ENCODE measurements at regions not wholly inside any gene's neighbourhood (a gene's known extent, or its start where the extent isn't known, plus 50 kb on each side); places are given as distances from the start of the nearest gene placed in this dataset.

DNA sequence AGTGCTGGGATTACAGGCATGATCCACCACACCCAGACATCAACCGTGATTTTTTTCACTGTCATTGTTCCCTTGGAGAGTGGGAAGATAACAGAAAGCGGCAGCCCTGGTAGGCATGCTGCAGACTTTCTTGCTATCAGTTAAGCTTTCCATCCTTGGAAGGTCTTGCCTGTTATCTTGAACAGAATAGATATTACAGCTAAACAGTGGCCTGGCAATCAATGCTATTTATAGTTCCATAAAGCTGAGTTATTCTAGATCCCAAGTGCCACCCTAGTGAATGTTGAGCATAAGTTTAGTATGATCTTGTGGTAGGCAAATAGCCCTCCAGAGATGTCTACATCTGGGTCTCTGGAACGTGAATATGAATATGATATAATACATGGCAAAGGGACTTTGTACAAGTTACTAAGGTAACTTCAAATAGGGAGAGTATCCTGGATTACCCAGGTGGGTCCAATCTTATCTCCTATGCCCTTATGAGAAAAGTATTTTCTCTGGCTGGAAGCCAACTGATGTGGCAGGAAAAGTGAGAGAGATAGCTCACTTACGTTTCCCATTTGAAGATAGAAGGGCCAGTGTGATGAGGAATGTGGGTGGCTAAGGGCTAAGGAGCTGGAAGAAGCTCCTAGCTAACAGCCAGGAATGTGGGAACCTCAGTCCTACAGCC is 609.1 kb upstream of the IGFBP3 start:
- no peak for DNase-seq

GRCh38 chr7:46527360-46527759 is 606.3 kb upstream of the IGFBP3 start:
- no peak for DNase-seq

GRCh38 chr7:46525876-46526275 is 604.8 kb upstream of the IGFBP3 start:
- DNase-seq = no peak

DNA sequence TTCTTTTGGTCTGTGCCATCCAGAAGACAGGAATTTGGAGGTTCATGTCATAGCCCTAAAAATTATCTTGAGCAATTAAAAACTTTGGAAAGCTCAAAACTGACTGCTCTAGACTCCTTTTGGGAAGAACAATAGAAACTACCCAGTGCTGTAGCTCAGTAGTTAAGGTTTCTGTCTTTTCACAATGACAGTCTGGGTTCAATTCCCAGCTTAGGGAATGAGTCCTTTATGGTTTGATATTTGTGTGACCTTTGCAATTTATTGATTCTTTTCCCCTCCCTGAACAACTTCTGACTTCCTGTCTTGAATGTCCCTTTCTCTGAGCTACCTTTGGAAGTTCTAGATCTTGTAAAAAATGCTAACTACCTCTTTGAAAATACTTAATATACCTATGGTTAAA is 603.3 kb upstream of the IGFBP3 start:
- no peak for DNase-seq

- DNase-seq = no peak
These were observed 601.4 kb upstream of the IGFBP3 start for GRCh38 chr7:46522354-46522906.

GRCh38 chr7:46518713-46519112 is 597.6 kb upstream of the IGFBP3 start:
- no peak for DNase-seq

GRCh38 chr7:46515844-46516590 is 594.9 kb upstream of the IGFBP3 start:
- no peak for DNase-seq

- DNase-seq = no peak
These were observed 592.4 kb upstream of the IGFBP3 start for GRCh38 chr7:46513447-46513848.

- DNase-seq = no peak
These were observed 591.9 kb upstream of the IGFBP3 start for GRCh38 chr7:46512891-46513413.

- DNase-seq = no peak
These were observed 590.6 kb upstream of the IGFBP3 start for GRCh38 chr7:46511442-46512215.

- no peak for DNase-seq
These were observed 587.5 kb upstream of the IGFBP3 start for GRCh38 chr7:46508583-46508982.

DNA sequence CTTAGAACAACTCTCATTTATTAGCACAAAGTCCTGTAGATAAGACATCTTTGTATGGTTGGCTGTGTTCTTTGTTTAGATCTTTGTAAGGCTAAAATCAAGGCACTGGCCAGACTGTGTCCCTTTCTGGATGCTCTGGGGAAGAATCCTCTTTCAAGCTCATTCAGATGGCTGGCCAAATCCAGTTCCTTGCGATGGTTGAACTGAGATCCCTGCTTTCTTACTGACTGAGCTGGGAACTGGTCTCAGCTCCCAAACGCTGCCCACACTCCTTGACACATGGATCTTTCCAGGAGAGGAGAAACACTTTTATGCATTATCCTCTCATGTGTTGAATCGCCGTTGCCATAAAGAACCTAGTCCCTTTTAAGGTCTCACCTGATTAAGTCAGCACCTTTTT is 586.5 kb upstream of the IGFBP3 start:
- no peak for DNase-seq

GRCh38 chr7:46494441-46494840 is 573.4 kb upstream of the IGFBP3 start:
- no peak for DNase-seq

DNA sequence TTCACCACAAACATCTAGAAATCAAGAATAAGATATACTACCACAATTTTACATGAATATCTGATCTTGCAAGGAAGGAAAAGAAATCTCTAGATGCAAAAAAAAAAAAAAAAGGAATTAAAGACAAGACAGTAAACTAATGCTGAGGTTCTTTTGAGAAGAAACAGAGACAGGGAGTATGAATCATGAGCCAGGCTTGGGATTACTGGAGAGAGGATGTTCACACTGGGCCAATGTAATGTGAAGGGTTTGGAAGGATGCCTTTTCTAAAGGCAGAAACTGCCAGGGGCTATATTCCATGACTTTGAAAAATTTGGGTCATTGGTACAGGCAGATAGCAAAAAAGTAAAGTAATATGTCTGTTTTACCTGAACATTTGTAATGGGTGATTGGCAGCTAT is 573.0 kb upstream of the IGFBP3 start:
- DNase-seq = no peak

DNA sequence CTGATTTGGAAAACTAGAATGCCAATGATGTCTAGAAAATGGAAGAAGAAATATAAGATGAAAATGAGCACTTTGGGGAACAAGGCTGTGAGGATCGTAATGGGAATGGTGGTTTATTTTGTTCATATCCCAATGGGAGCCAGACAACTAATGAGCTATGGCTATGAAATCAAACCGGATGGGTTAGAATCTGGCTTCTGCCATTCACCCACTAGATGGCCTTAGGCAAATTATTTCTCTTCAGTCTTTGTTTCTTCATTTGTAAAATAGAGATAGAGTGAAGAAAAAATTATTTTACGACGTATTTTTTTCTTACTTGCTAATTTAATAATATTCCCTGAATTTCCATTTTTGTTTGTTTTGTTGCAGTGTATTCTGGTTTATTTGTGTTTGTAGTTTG is 572.1 kb upstream of the IGFBP3 start:
- no peak for DNase-seq

GRCh38 chr7:46492466-46492865 is 571.4 kb upstream of the IGFBP3 start:
- no peak for DNase-seq

DNA sequence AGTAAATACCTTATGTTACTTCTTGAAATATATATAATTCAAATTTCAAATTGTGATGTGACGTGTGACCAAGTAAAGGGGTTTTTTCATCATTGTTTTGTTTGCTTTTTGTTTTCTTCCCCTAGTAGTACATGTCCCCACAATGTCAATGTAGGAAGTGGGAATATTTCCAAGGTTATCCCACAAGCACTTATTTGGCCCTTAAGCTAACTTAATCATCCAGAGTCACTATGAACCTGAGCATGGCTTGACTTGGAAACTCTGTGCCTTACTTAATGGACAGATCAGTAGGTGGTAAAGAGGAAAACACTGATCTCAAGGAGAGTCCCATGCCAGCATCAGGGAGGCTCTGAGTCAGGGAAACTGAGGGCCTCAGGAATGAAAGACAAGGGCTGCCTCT is 569.3 kb upstream of the IGFBP3 start:
- no peak for DNase-seq

DNA sequence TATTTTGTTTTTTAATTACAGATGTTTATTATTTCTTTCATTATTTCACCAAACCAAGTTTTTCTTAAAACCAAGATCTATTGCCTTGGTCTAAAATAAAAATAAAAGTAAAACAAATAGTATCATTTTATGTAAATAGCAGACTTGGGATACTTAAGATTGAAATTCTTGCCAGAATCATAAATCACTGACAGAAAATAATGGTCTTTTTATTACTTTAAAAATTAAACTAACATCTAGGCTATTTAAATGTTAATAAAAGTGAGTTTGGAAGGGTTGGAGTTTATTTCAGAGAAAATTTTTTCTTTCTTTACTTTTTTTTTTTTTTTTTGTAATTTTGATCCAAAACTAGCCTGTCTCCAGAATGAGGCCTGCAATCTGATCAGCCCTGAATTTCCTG is 568.0 kb upstream of the IGFBP3 start:
- no peak for DNase-seq

DNA sequence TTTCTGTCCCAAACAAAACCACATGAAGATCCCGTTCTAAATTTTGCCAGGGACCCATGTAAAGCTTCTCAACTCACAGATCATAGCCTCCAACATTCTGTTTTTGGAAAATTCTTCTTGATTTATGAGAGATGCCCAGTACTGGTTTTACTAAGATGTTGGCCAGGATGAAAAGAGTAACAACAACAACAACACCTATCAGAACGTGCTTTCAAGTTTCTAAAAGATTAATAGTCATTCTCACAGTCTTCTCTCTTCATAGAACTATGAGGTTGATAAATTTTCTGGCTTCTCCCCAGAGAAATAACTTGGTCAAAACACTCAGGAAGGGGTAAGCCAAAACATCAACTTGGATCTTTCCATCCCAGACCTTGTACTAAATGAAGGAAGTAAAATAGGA is 567.5 kb upstream of the IGFBP3 start:
- DNase-seq = no peak

DNA sequence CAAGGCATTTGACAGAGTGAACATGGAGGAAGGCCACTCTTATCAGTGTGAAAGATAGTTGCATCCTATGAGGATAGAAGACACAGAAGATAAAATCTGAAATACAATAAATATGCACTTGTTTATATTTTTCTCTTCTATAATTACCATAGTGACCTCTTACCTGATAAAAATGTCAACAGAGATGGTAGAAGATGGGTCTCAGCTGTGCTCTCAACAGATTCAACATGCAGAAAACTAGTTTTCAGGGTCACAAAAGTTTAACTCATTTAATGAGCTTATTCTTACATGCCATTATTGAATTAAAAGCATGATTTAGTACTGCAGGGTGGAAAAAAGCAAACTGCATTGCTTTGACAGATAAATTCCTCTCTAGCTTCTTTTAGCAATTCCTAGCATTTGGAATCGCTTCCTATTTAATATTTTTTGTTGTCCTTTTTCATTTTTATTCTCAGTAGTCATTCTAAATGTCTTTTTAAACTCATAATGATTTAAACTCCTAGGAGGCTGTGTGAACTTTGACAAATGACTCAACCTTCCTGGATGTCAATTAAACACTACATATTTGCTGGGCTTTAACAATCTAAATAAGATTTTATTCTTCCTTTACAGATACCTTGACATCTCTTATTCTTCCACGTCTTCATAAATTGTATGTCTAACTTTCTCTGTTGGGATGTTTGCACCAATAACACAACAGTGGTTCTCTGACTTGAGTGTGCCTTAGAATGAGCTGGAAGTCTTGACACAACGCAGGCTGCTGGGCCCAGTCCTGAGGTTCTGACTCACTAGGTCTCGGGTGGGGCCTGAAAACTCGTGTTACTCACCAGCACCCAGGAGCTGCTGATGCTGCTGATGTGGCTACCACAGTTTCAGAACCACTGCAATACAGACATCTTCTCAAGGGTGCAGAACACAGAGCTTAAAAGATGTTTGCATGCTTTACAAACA is 565.5 kb upstream of the IGFBP3 start:
- DNase-seq = no peak

- no peak for DNase-seq
These were observed 564.5 kb upstream of the IGFBP3 start for GRCh38 chr7:46485481-46486065.

- DNase-seq = no peak
These were observed 563.8 kb upstream of the IGFBP3 start for GRCh38 chr7:46484906-46485305.

Data from activated T-cell treated with anti-CD3 and anti-CD28 coated beads, Interleukin-2, amount 50 U/mL, for 48 hours (primary cell).